Gastrocnemius medialis (tissue), 4 donors: ENCODE measurements at regions not wholly inside any gene's neighbourhood (a gene's known extent, or its start where the extent isn't known, plus 50 kb on each side); places are given as distances from the start of the nearest gene placed in this dataset.

ENCODE experiments used
- POLR2A ChIP-seq, 2 donors: fragments of 450-650 bp; IDR thresholded peaks; one replicate each; pipeline ENCODE4 v1.6.1; 2017; ENCODE audit warnings: antibody characterized with exemption in 2 of 2, mild to moderate bottlenecking in 2 of 2, moderate library complexity in 2 of 2
- TF ChIP-seq, protein P1 (sequence below), 5 experiments: fragments of 450-650 bp in 3 of 5; fragments of 200-600 bp in 2 of 5; sonication (generic) in 2 of 5; IDR thresholded peaks in 4 of 5; conservative IDR thresholded peaks in 1 of 5; 1 replicate in 4 of 5; 2 replicates in 1 of 5; pipeline ENCODE4 v1.5.1; 2016 to 2019; ENCODE audit warnings: antibody characterized with exemption in 5 of 5, mild to moderate bottlenecking in 3 of 5, moderate library complexity in 3 of 5

DNA sequence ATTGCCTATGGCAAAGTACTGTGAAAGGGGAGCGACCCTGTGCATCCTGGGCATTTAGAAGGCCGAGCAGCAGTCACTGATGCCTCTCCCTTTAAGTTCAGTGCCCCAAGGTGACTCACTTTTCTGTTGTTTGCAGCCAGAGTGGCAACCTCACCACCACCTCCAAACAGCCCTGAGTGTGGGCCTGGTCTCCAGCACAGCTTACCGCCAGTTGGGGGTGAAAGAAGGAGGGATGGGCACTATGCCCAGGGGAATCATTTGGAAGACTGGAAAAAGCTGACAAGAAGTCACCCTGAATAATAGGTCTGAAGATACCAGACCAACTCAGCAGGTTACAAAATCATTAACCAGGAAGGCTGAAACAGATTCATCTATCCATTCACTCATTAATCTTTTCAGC is 571.8 kb downstream of the EPHB1 start:
- TF ChIP-seq, protein P1, sequence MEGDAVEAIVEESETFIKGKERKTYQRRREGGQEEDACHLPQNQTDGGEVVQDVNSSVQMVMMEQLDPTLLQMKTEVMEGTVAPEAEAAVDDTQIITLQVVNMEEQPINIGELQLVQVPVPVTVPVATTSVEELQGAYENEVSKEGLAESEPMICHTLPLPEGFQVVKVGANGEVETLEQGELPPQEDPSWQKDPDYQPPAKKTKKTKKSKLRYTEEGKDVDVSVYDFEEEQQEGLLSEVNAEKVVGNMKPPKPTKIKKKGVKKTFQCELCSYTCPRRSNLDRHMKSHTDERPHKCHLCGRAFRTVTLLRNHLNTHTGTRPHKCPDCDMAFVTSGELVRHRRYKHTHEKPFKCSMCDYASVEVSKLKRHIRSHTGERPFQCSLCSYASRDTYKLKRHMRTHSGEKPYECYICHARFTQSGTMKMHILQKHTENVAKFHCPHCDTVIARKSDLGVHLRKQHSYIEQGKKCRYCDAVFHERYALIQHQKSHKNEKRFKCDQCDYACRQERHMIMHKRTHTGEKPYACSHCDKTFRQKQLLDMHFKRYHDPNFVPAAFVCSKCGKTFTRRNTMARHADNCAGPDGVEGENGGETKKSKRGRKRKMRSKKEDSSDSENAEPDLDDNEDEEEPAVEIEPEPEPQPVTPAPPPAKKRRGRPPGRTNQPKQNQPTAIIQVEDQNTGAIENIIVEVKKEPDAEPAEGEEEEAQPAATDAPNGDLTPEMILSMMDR (IDR thresholded peaks at IDR 0.05 in 4 of 5, conservative IDR thresholded peaks at IDR 0.05 in 1 of 5), result no peak
- TF ChIP-seq POLR2A (IDR thresholded peaks at IDR 0.05), result no peak
